CD4-positive, alpha-beta T cell (primary cell): ENCODE measurements at regions not wholly inside any gene's neighbourhood (a gene's known extent, or its start where the extent isn't known, plus 50 kb on each side); places are given as distances from the start of the nearest gene placed in this dataset.

Source experiments
- ATAC-seq: fragments of 200-7000 bp; cut with Tn5 transposase; one replicate; pipeline ENCODE4 v1.10.0; 2022; ENCODE audit warnings: mild to moderate bottlenecking; ENCODE audit not compliant: poor library complexity
- CTCF ChIA-PET: fragments of 350-600 bp; sonication (Branson Sonifier 250); formaldehyde crosslinking; loops from one replicate; lab custom pipeline; 2021; ENCODE audit warnings: antibody characterized with exemption, inconsistent platforms; lab: Charles Lee
- POLR2A ChIA-PET: fragments of 350-600 bp; sonication (Branson Sonifier 250); formaldehyde crosslinking; loops from one replicate; lab custom pipeline; 2021; ENCODE audit warnings: antibody characterized with exemption, inconsistent platforms; lab: Charles Lee
- DNase-seq, 14 experiments: peaks; one replicate each; pipeline ENCODE4 v3.0.0-alpha.2; 2013 to 2020; ENCODE audit warnings: mixed read lengths in 2 of 14
- H3K27ac ChIP-seq, 2 donors: one replicate each; pipeline versions ENCODE4 v1.5.1 to v1.7.0; 2013; ENCODE audit warnings: low read length in 2 of 2, low read depth in 1 of 2, mild to moderate bottlenecking in 1 of 2
- H3K27me3 ChIP-seq, 2 experiments: 1 replicate in 1 of 2; 2 replicates in 1 of 2; pipeline versions ENCODE4 v1.6.1 to v1.7.0; 2013; ENCODE audit warnings: low read length in 2 of 2, control low read depth in 1 of 2, mild to moderate bottlenecking in 1 of 2, moderate library complexity in 1 of 2; ENCODE audit not compliant: insufficient read depth in 2 of 2, control insufficient read depth in 1 of 2
- H3K36me3 ChIP-seq: one replicate; pipeline ENCODE4 v1.6.1; 2013; ENCODE audit warnings: low read length, control low read depth; ENCODE audit not compliant: insufficient read depth
- H3K4me1 ChIP-seq: one replicate; pipeline ENCODE4 v1.6.1; 2013; ENCODE audit warnings: low read length, control low read depth; ENCODE audit not compliant: insufficient read depth
- H3K4me3 ChIP-seq: one replicate; pipeline ENCODE4 v1.5.1; 2013; ENCODE audit warnings: mild to moderate bottlenecking, low read length, moderate library complexity
- H3K9me3 ChIP-seq, 2 experiments: 1 replicate in 1 of 2; 2 replicates in 1 of 2; pipeline versions ENCODE4 v1.6.1 to v1.7.0; 2013; ENCODE audit warnings: low read length in 2 of 2, mild to moderate bottlenecking in 2 of 2, control low read depth in 1 of 2, moderate library complexity in 1 of 2; ENCODE audit not compliant: control insufficient read depth in 1 of 2, insufficient read depth in 1 of 2
- H3K27ac Mint-ChIP-seq: one replicate; pipeline ENCODE4 v1.8.0; 2020; ENCODE audit warnings: mixed read lengths
- H3K27me3 Mint-ChIP-seq: one replicate; pipeline ENCODE4 v1.8.0; 2021; ENCODE audit warnings: mixed read lengths
- H3K36me3 Mint-ChIP-seq: one replicate; pipeline ENCODE4 v1.8.0; 2021; ENCODE audit warnings: low read depth, mixed read lengths
- H3K4me1 Mint-ChIP-seq: one replicate; pipeline ENCODE4 v1.8.0; 2021; ENCODE audit warnings: low read depth, mixed read lengths
- H3K4me3 Mint-ChIP-seq: one replicate; pipeline ENCODE4 v1.8.0; 2020; ENCODE audit warnings: mild to moderate bottlenecking, mixed read lengths
- H3K9me3 Mint-ChIP-seq: one replicate; pipeline ENCODE4 v1.8.0; 2020; ENCODE audit warnings: mixed read lengths
- intact Hi-C, 2 experiments: fragments of 100-400 bp; cut with DNase I in 1 of 2; cut with micrococcal nuclease in 1 of 2; formaldehyde crosslinking; loops; one replicate each; pipeline versions ENCODE4 v1.15.1 to v1.9.0; 2023 to 2025; cut with DNase I, micrococcal nuclease
- TF ChIP-seq, protein P1 (sequence below): fragments of 200-600 bp; IDR thresholded peaks from one replicate; pipeline ENCODE4 v1.8.0; 2022; ENCODE audit warnings: antibody characterized with exemption, mild to moderate bottlenecking

GRCh38 chr20:55597526-55597925 lies 407.8 kb downstream of the CBLN4 start:
- Mint-ChIP-seq H3K4me3 (no peak overlapping the region), H3K9me3 (peaks cover 5% of the 10 kb centered on the region), H3K27ac (no peak overlapping the region), H3K36me3 (no peaks in the 10 kb centered on the region), H3K4me1 (no peaks in the 10 kb centered on the region), H3K27me3 (no peaks in the 10 kb centered on the region)
- H3K4me1 ChIP-seq: no peaks in the 10 kb centered on the region
- H3K4me3 ChIP-seq: no peak overlapping the region
- DNase-seq (no peak), ATAC-seq (no peak)
- peaks cover 0 to 4% of the 10 kb centered on the region in 2 experiments for H3K9me3 ChIP-seq
- ChIA-PET POLR2A (no interaction called here), CTCF (no interaction called here)
- no peaks in the 10 kb centered on the region for H3K27me3 ChIP-seq
- H3K36me3 ChIP-seq: no peaks in the 10 kb centered on the region
- TF ChIP-seq, protein P1, sequence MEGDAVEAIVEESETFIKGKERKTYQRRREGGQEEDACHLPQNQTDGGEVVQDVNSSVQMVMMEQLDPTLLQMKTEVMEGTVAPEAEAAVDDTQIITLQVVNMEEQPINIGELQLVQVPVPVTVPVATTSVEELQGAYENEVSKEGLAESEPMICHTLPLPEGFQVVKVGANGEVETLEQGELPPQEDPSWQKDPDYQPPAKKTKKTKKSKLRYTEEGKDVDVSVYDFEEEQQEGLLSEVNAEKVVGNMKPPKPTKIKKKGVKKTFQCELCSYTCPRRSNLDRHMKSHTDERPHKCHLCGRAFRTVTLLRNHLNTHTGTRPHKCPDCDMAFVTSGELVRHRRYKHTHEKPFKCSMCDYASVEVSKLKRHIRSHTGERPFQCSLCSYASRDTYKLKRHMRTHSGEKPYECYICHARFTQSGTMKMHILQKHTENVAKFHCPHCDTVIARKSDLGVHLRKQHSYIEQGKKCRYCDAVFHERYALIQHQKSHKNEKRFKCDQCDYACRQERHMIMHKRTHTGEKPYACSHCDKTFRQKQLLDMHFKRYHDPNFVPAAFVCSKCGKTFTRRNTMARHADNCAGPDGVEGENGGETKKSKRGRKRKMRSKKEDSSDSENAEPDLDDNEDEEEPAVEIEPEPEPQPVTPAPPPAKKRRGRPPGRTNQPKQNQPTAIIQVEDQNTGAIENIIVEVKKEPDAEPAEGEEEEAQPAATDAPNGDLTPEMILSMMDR: no peak
- intact Hi-C loops: no loop called here
- H3K27ac ChIP-seq: no peak overlapping the region

DNA sequence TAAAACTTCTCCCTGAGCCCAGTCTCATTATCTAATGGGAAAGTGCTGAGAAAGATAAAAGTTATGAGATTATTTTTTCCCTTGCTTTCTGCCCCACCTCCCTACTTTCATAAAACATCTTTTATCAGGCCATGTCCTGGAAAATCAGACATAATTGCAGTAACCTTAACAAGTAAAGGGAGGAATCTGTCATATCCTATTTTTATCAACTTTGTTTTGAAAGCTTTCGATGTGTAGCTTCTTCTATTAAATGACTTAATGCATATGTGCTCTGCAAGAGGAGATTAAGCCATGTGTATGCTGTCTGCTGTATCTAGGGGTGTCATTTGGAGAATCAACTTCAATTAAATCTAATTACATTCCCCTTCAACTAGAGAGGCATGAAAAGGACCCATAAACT lies 408.9 kb downstream of the CBLN4 start:
- DNase-seq (no peak), ATAC-seq (no peak)
- Histone ChIP-seq H3K4me3 (no peak overlapping the region), H3K27me3 (no peaks in the 10 kb centered on the region), H3K36me3 (no peaks in the 10 kb centered on the region), H3K27ac (no peak overlapping the region), H3K9me3 (peaks cover 0 to 4% of the 10 kb centered on the region in 2 experiments), H3K4me1 (no peaks in the 10 kb centered on the region)
- intact Hi-C loops: no loop called here
- Mint-ChIP-seq H3K9me3 (no peaks in the 10 kb centered on the region), H3K4me1 (no peaks in the 10 kb centered on the region), H3K4me3 (no peak overlapping the region), H3K27me3 (no peaks in the 10 kb centered on the region), H3K36me3 (no peaks in the 10 kb centered on the region), H3K27ac (no peak overlapping the region)
- CTCF ChIA-PET: no interaction called here
- POLR2A ChIA-PET: no interaction called here
- TF ChIP-seq, protein P1: no peak

GRCh38 chr20:55592866-55593265 lies 412.5 kb downstream of the CBLN4 start:
- no peaks in the 10 kb centered on the region for H3K4me1 Mint-ChIP-seq
- Histone ChIP-seq H3K9me3 (no peaks in the 10 kb centered on the region), H3K36me3 (no peaks in the 10 kb centered on the region), H3K4me3 (no peak overlapping the region), H3K4me1 (no peaks in the 10 kb centered on the region), H3K27ac (no peak overlapping the region), H3K27me3 (no peaks in the 10 kb centered on the region)
- DNase-seq: no peak
- H3K27me3 Mint-ChIP-seq: no peaks in the 10 kb centered on the region
- H3K27ac Mint-ChIP-seq: no peak overlapping the region
- H3K36me3 Mint-ChIP-seq: no peaks in the 10 kb centered on the region
- ChIA-PET POLR2A (no interaction called here), CTCF (no interaction called here)
- intact Hi-C loops: no loop called here
- ATAC-seq: no peak
- TF ChIP-seq, protein P1: no peak
- H3K4me3 Mint-ChIP-seq: no peak overlapping the region
- peaks cover 2% of the 10 kb centered on the region for H3K9me3 Mint-ChIP-seq
